ENCODE measurements at regions not wholly inside any gene's neighbourhood (a gene's known extent, or its start where the extent isn't known, plus 50 kb on each side); places are given as distances from the start of the nearest gene placed in this dataset.
"Not testable (repeated sequence)": the region's sequence is repeated elsewhere in the genome, so short reads cannot be mapped to it uniquely, and the experiment has no call there.

DNA sequence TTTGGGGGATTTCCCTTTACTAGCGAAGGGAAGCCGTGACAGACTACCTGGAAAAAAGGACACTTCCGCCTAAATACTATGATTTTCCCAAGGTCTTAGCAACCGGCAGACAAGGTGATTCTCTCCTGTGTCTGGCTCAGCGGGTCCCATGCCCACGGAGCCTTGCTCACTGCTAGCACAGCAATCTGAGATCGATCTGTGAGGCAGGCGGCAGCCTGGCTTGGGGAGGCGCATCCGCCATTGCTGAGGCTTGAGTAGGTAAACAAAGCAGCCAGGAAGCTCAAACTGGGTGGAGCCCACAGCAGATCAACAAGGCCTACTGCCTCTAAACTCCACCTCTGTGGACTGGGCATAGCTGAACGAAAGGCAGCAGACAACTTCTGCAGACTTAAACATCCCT lies 385.9 kb upstream of the CXorf51A start:
- H3K9me3 Mint-ChIP-seq; ATAC-seq; H3K9me2 ChIP-seq (ENCODE audit: insufficient read depth); H3K36me3 ChIP-seq (ENCODE audit: insufficient read depth); H3K4me1 Mint-ChIP-seq; DNase-seq (ENCODE audit: low spot score); H3K27ac Mint-ChIP-seq; H2AFZ ChIP-seq; H3F3A ChIP-seq (replicated peaks; ENCODE audit: low read depth); H3K79me2 ChIP-seq (replicated peaks; ENCODE audit: insufficient read depth); H3K4me2 ChIP-seq; H3K27me3 Mint-ChIP-seq (ENCODE audit: insufficient read depth, low read depth, poor library complexity); H3K4me3 ChIP-seq; H3K4me1 ChIP-seq (ENCODE audit: insufficient read depth); H4K20me1 ChIP-seq (replicated peaks; ENCODE audit: insufficient read depth); H3K27me3 ChIP-seq (ENCODE audit: insufficient read depth); H3K4me3 Mint-ChIP-seq; H3K36me3 Mint-ChIP-seq (ENCODE audit: low read depth); H3K27ac ChIP-seq (ENCODE audit: low read depth): not testable (repeated sequence)

DNA sequence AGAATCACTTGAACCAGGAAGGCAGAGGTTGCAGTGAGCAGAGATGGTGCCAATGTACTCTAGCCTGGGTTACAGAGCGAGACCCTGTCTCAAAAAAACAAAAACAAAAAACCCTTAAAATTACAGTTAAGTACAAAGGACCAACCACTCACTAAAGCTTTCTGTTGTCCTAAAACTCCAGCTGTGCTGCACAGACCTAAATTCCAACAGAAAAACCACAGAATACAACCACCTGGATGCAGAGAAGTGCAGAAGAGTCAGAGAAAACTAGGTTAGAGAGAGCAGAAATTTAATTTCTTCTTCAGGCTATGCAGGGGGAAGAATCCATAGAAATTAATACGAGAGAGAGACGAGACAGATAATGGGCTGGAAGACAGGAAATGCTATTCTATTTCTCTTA lies 376.8 kb upstream of the CXorf51A start:
- H3K4me3 ChIP-seq, result no peak overlapping the region
- H4K20me1 ChIP-seq (replicated peaks; ENCODE audit: insufficient read depth), result no peaks in the 10 kb centered on the region
- no peaks in the 10 kb centered on the region for H3K9me2 ChIP-seq (ENCODE audit: insufficient read depth)
- no peaks in the 10 kb centered on the region for H3K4me1 ChIP-seq (ENCODE audit: insufficient read depth)
- H3K27ac ChIP-seq (ENCODE audit: low read depth), result no peak overlapping the region
- no peaks in the 10 kb centered on the region for H3F3A ChIP-seq (replicated peaks; ENCODE audit: low read depth)
- DNase-seq (ENCODE audit: low spot score) (no peak), ATAC-seq (no peak)
- no peaks in the 10 kb centered on the region for H3K36me3 ChIP-seq (ENCODE audit: insufficient read depth)
- H3K27me3 Mint-ChIP-seq (ENCODE audit: insufficient read depth, low read depth, poor library complexity), result no peaks in the 10 kb centered on the region
- H3K36me3 Mint-ChIP-seq (ENCODE audit: low read depth), result peaks cover 5% of the 10 kb centered on the region; the same call in 2 of the 3 replicates
- TF ChIP-seq EZH2phosphoT487 (IDR thresholded peaks at IDR 0.05; ENCODE audit: unreplicated experiment) (no peak), ZNF331 (CRISPR knock-in tag; IDR thresholded peaks at IDR 0.05; ENCODE audit: low read depth) (no peak), CREB1 (CRISPR knock-in tag; IDR thresholded peaks at IDR 0.05; ENCODE audit: low read depth) (no peak)
- TF ChIP-seq, protein P1, sequence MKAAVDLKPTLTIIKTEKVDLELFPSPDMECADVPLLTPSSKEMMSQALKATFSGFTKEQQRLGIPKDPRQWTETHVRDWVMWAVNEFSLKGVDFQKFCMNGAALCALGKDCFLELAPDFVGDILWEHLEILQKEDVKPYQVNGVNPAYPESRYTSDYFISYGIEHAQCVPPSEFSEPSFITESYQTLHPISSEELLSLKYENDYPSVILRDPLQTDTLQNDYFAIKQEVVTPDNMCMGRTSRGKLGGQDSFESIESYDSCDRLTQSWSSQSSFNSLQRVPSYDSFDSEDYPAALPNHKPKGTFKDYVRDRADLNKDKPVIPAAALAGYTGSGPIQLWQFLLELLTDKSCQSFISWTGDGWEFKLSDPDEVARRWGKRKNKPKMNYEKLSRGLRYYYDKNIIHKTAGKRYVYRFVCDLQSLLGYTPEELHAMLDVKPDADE (IDR thresholded peaks at IDR 0.05), result no peak
- H3K79me2 ChIP-seq (replicated peaks; ENCODE audit: insufficient read depth), result no peaks in the 10 kb centered on the region
- no peak overlapping the region for H3K4me2 ChIP-seq
- H3K27me3 ChIP-seq (ENCODE audit: insufficient read depth), result no peaks in the 10 kb centered on the region
- H3K4me3 Mint-ChIP-seq, result no peak overlapping the region
- peaks cover 4% of the 10 kb centered on the region; the same call in 2 of the 3 replicates for H3K9me3 Mint-ChIP-seq
- no peaks in the 10 kb centered on the region for H3K4me1 Mint-ChIP-seq
- H2AFZ ChIP-seq, result no peak overlapping the region
- H3K27ac Mint-ChIP-seq, result no peak overlapping the region

DNA sequence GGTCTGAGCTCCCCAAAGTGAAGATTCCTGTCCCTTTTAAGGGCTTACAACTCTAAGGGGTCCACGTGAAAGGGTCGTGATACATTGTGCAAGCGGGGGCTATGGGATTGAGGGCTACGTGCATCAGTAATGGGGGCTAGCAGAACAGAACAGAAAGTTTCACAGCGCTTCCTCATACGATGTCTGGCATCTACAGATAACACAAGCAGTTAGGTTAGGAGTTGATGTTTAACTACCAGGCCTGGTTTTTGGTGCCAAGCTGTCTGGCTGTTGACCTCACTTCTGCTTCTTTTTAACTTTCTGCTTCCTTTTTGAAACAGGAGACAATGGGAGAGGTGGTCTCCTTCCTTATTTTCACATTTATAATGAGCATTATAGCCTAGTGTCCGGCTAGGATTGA lies 368.6 kb upstream of the CXorf51A start:
- Mint-ChIP-seq H3K36me3 (ENCODE audit: low read depth) (no peaks in the 10 kb centered on the region), H3K4me3 (no peak overlapping the region), H3K4me1 (no peaks in the 10 kb centered on the region), H3K27ac (no peak overlapping the region), H3K27me3 (ENCODE audit: insufficient read depth, low read depth, poor library complexity) (peaks cover 2% of the 10 kb centered on the region), H3K9me3 (no peaks in the 10 kb centered on the region)
- H3K9me2 ChIP-seq (ENCODE audit: insufficient read depth), result no peaks in the 10 kb centered on the region
- H4K20me1 ChIP-seq (replicated peaks; ENCODE audit: insufficient read depth), result no peaks in the 10 kb centered on the region
- no peaks in the 10 kb centered on the region for H3K27me3 ChIP-seq (ENCODE audit: insufficient read depth)
- H3K4me3 ChIP-seq, result no peak overlapping the region
- no peaks in the 10 kb centered on the region for H3F3A ChIP-seq (replicated peaks; ENCODE audit: low read depth)
- H3K4me2 ChIP-seq, result no peak overlapping the region
- no peaks in the 10 kb centered on the region for H3K36me3 ChIP-seq (ENCODE audit: insufficient read depth)
- H2AFZ ChIP-seq, result no peak overlapping the region
- ATAC-seq, result no peak
- H3K27ac ChIP-seq (ENCODE audit: low read depth), result no peak overlapping the region
- no peak for DNase-seq (ENCODE audit: low spot score)
- no peaks in the 10 kb centered on the region for H3K4me1 ChIP-seq (ENCODE audit: insufficient read depth)
- no peak for TF ChIP-seq ZNF114 (CRISPR knock-in tag; IDR thresholded peaks at IDR 0.05)
- TF ChIP-seq, protein P2, sequence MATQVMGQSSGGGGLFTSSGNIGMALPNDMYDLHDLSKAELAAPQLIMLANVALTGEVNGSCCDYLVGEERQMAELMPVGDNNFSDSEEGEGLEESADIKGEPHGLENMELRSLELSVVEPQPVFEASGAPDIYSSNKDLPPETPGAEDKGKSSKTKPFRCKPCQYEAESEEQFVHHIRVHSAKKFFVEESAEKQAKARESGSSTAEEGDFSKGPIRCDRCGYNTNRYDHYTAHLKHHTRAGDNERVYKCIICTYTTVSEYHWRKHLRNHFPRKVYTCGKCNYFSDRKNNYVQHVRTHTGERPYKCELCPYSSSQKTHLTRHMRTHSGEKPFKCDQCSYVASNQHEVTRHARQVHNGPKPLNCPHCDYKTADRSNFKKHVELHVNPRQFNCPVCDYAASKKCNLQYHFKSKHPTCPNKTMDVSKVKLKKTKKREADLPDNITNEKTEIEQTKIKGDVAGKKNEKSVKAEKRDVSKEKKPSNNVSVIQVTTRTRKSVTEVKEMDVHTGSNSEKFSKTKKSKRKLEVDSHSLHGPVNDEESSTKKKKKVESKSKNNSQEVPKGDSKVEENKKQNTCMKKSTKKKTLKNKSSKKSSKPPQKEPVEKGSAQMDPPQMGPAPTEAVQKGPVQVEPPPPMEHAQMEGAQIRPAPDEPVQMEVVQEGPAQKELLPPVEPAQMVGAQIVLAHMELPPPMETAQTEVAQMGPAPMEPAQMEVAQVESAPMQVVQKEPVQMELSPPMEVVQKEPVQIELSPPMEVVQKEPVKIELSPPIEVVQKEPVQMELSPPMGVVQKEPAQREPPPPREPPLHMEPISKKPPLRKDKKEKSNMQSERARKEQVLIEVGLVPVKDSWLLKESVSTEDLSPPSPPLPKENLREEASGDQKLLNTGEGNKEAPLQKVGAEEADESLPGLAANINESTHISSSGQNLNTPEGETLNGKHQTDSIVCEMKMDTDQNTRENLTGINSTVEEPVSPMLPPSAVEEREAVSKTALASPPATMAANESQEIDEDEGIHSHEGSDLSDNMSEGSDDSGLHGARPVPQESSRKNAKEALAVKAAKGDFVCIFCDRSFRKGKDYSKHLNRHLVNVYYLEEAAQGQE (IDR thresholded peaks at IDR 0.05; ENCODE audit: unreplicated experiment), result no peak
- H3K79me2 ChIP-seq (replicated peaks; ENCODE audit: insufficient read depth), result no peaks in the 10 kb centered on the region
